Kidney capillary endothelial cell (primary cell): ENCODE measurements at regions not wholly inside any gene's neighbourhood (a gene's known extent, or its start where the extent isn't known, plus 50 kb on each side); places are given as distances from the start of the nearest gene placed in this dataset.

Source experiments
- DNase-seq: peaks from one replicate; pipeline ENCODE4 v3.0.0-alpha.2; 2018; ENCODE audit warnings: low spot score

GRCh38 chr12:42961395-42961794, 371.8 kb upstream of the PRICKLE1 start:
- DNase-seq = no peak

- DNase-seq = no peak
Observed at GRCh38 chr12:42960087-42960527, 370.6 kb upstream of the PRICKLE1 start.

- no peak for DNase-seq
Observed at GRCh38 chr12:42958291-42958674, 368.7 kb upstream of the PRICKLE1 start.

- DNase-seq = no peak
Observed at GRCh38 chr12:42957561-42958290, 368.2 kb upstream of the PRICKLE1 start.

- DNase-seq = no peak
Observed at GRCh38 chr12:42957136-42957535, 367.6 kb upstream of the PRICKLE1 start.

- no peak for DNase-seq
Observed at GRCh38 chr12:42953021-42953420, 363.5 kb upstream of the PRICKLE1 start.

GRCh38 chr12:42946871-42947381, 357.4 kb upstream of the PRICKLE1 start:
- DNase-seq = no peak

- no peak for DNase-seq
Observed at GRCh38 chr12:42945927-42946326, 356.4 kb upstream of the PRICKLE1 start.

- no peak for DNase-seq
Observed at GRCh38 chr12:42944516-42944915, 355.0 kb upstream of the PRICKLE1 start.

- no peak for DNase-seq
Observed at GRCh38 chr12:42936991-42937390, 347.4 kb upstream of the PRICKLE1 start.

- DNase-seq = no peak
Observed at GRCh38 chr12:42936260-42936659, 346.7 kb upstream of the PRICKLE1 start.

- DNase-seq = no peak
Observed at GRCh38 chr12:42935756-42936155, 346.2 kb upstream of the PRICKLE1 start.

GRCh38 chr12:42935090-42935489, 345.5 kb upstream of the PRICKLE1 start:
- DNase-seq = no peak

- DNase-seq = no peak
Observed at GRCh38 chr12:42933461-42934081, 344.0 kb upstream of the PRICKLE1 start.

GRCh38 chr12:42932936-42933335, 343.4 kb upstream of the PRICKLE1 start:
- DNase-seq = no peak

- no peak for DNase-seq
Observed at GRCh38 chr12:42926232-42926631, 336.7 kb upstream of the PRICKLE1 start.

- DNase-seq = no peak
Observed at GRCh38 chr12:42924482-42924881, 334.9 kb upstream of the PRICKLE1 start.

- no peak for DNase-seq
Observed at GRCh38 chr12:42923583-42923982, 334.0 kb upstream of the PRICKLE1 start.

GRCh38 chr12:42923156-42923555, 333.6 kb upstream of the PRICKLE1 start:
- DNase-seq = no peak

- no peak for DNase-seq
Observed at GRCh38 chr12:42922505-42922850, 332.9 kb upstream of the PRICKLE1 start.

- DNase-seq = no peak
Observed at GRCh38 chr12:42921741-42922504, 332.4 kb upstream of the PRICKLE1 start.

- no peak for DNase-seq
Observed at GRCh38 chr12:42919691-42920090, 330.1 kb upstream of the PRICKLE1 start.

- DNase-seq = no peak
Observed at GRCh38 chr12:42918443-42918842, 328.9 kb upstream of the PRICKLE1 start.
